MG63 (cell line): ENCODE measurements at regions not wholly inside any gene's neighbourhood (a gene's known extent, or its start where the extent isn't known, plus 50 kb on each side); places are given as distances from the start of the nearest gene placed in this dataset.
A peak's percentile ranks its signal among the peaks of the same experiment; 100 is the strongest.
"Not testable (repeated sequence)": the region's sequence is repeated elsewhere in the genome, so short reads cannot be mapped to it uniquely, and the experiment has no call there.

ENCODE experiments used
- DNase-seq: peaks from one replicate; pipeline ENCODE4 v3.0.0-alpha.2; 2020
- H3K27me3 ChIP-seq: fragments of 250-450 bp; sonication (Bioruptor Pico); 2 replicates; pipeline ENCODE4 v1.5.1; 2020; ENCODE audit warnings: mild to moderate bottlenecking, moderate library complexity
- H3K36me3 ChIP-seq: fragments of 250-450 bp; sonication (Bioruptor Pico); 2 replicates; pipeline ENCODE4 v1.5.1; 2020; ENCODE audit warnings: mild to moderate bottlenecking, moderate library complexity
- H3K4me3 ChIP-seq: fragments of 250-450 bp; sonication (Bioruptor Pico); 2 replicates; pipeline ENCODE4 v1.5.1; 2020; ENCODE audit warnings: mild to moderate bottlenecking, moderate library complexity
- H3K9me3 ChIP-seq: fragments of 250-450 bp; sonication (Bioruptor Pico); 2 replicates; pipeline ENCODE4 v1.5.1; 2020; ENCODE audit warnings: mild to moderate bottlenecking, moderate library complexity

DNA sequence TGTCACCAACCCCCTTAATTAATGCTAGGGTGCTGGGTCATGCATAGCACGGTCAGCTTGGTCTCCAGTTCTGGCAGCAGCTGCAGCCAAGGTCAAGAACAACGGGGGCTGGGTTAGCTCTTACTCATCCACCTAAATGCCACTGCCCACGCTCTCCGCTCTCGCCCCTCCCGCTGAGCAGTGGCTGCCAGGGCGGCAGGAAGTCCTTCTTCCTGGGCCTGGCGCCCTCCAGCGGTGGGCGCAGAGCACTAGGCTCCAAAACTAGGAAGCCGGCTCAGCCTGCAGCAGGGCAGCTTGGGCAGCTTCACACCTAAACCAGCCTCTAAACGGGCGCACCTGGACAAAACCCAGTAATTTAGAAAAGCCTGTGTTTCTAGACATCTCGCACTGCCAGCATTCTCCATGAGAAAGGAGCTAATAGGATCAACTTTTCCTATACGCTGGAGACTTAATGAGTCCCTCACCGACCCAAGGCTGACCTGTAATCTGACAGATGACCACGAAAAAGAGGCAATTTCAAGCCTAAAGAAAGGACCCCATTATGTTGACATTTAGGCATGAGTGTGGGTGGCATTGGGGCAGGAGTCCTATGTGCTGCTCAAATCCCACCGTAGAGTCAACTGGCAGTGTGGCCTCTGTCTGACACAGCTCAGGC is 78.4 kb upstream of the LRRN2 start:
- Histone ChIP-seq H3K27me3 (no peaks in the 10 kb centered on the region), H3K36me3 (no peaks in the 10 kb centered on the region), H3K4me3 (no peak overlapping the region), H3K9me3 (peaks cover 19% of the 10 kb centered on the region)
- peak; percentile 97 for DNase-seq

DNA sequence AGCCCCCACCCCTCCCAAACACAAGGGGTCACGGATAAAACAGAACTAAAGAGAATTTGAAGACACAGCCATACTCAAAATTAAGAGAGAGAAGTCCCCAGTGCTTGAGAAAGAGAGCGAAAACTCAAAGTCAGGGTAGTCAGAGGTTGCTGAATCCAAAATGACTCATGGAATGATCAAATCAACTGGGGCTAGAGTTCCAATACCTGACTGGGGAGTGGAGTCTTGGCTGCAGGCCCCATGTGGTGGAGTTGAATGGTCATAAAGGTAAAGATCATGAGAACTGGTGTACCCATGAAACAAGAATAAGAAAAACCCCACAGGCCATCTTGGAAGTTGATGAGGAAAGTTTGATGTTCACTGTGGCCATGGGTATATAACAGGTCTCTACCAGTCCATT is 84.5 kb upstream of the LRRN2 start:
- Histone ChIP-seq H3K9me3 (no peaks in the 10 kb centered on the region), H3K4me3 (no peak overlapping the region), H3K27me3 (no peaks in the 10 kb centered on the region), H3K36me3 (no peaks in the 10 kb centered on the region)
- DNase-seq = peak; percentile 45

DNA sequence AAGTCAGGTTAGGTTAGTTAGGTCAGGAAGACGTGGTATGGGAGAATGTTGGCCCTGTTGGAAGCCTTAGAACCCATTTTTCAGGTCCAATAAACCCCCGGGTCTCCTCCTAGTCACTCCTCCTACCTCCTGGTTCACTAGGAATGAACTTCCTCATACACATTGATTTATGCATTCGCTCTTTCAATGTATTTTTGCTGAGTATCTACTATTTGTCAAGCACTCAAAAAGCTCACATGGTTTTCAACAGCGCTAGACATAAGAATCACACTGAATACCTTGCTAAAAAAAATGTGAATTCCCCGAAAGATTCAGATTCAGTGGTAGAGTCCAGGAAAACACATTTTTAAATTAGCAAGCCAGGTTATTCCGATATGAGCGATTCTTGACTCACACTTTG is 85.8 kb upstream of the LRRN2 start:
- Histone ChIP-seq H3K27me3 (no peaks in the 10 kb centered on the region), H3K4me3 (no peak overlapping the region), H3K36me3 (no peaks in the 10 kb centered on the region), H3K9me3 (0 out of 2 replicates have a peak, but pooled peaks cover 2% of the 10 kb centered on the region)
- DNase-seq = no peak

DNA sequence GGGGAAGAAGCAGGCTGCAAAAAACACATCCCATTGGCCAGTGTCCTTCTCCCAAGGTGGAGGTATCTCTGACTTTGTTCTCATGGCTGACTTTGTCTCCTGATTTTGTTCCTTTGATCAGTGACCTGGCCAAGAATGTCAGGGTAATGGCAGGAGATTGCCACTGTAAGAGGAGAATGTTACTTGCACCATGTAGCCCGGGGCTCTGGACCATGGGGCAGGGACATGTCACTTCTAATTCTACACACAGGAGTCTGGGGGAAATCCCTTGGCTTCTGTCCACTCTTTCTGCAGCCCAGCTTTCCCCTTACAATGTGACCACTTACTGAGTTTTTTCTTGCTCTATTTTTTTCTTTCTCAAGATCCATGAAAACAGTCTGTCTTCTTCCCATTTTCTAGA is 87.7 kb upstream of the LRRN2 start:
- H3K36me3 ChIP-seq = no peaks in the 10 kb centered on the region
- H3K27me3 ChIP-seq = no peaks in the 10 kb centered on the region
- H3K4me3 ChIP-seq = no peak overlapping the region
- DNase-seq = no peak
- H3K9me3 ChIP-seq = 0 out of 2 replicates have a peak, but pooled peaks cover 2% of the 10 kb centered on the region

DNA sequence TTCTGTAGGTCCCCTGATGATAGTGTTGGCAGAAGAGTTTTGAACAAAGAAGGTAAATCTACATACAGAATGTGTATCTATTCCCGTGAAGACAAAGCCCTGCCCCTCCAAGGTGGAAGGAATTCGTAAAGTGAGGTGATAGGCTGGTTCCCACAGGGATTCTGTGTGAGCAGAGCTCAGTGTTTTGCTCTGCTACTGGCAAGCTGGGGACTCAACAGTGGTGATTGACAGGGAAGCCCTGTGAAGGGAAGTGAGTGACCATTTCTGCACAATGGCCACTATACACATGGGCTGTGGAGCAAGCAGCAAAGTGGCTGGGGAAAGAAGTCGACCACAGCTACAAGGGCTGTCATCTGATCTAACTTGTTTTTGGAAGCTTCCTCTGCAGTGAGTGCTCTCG is 90.0 kb upstream of the LRRN2 start:
- no peaks in the 10 kb centered on the region for H3K36me3 ChIP-seq

DNA sequence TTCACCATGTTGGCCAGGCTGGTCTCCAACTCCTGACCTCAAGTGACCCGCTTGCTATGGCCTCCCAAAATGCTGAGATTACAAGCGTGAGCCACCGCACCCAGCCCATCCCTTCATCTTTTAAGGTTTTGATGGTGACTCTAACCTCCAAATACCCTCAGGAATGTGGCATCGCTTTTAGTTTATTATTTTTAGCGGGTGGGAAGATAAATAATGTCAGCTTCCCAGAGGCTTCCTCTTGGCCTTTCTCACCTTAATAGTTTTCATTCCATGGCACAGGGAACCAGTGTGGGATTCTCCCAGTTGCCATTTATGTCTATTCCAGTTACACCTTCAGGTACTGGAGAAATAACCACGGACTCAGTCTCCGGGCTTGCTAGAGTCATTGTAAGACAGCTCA is 92.1 kb upstream of the LRRN2 start:
- peak; percentile 75 for DNase-seq
- H3K27me3 ChIP-seq = no peaks in the 10 kb centered on the region

More for the DNA sequence above, 90.0 kb upstream of the LRRN2 start:
- 0 out of 2 replicates have a peak, but pooled peaks cover 2% of the 10 kb centered on the region for H3K9me3 ChIP-seq
- DNase-seq = no peak
- H3K4me3 ChIP-seq = no peak overlapping the region
- H3K27me3 ChIP-seq = no peaks in the 10 kb centered on the region

DNA sequence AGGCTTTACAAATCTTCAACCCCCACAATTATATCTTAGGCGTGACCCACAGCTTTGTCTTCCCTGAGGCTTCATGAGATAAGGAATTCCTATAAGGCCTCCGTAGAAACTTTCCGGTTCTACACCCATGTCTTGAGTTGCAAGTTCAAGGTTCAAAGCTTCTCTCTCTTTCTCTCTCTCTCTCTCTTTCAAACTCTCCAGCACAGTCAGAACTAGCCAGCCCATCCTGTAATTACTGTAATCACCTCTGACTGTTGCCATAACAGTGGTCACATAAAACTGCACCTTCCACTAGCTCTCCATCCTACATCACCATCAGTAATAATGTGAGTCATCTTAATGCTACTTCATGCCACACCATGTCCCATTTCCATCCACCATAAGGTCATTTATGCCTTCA is 90.0 kb upstream of the NFASC start:
- no peak for DNase-seq
- H3K36me3 ChIP-seq = no peaks in the 10 kb centered on the region
- no peaks in the 10 kb centered on the region for H3K27me3 ChIP-seq
- H3K9me3 ChIP-seq = 0 out of 2 replicates have a peak, but pooled peaks cover 2% of the 10 kb centered on the region
- H3K4me3 ChIP-seq = no peak overlapping the region

More for the DNA sequence above, 92.1 kb upstream of the LRRN2 start:
- 0 out of 2 replicates have a peak, but pooled peaks cover 2% of the 10 kb centered on the region for H3K9me3 ChIP-seq
- no peak overlapping the region for H3K4me3 ChIP-seq
- H3K36me3 ChIP-seq = no peaks in the 10 kb centered on the region

DNA sequence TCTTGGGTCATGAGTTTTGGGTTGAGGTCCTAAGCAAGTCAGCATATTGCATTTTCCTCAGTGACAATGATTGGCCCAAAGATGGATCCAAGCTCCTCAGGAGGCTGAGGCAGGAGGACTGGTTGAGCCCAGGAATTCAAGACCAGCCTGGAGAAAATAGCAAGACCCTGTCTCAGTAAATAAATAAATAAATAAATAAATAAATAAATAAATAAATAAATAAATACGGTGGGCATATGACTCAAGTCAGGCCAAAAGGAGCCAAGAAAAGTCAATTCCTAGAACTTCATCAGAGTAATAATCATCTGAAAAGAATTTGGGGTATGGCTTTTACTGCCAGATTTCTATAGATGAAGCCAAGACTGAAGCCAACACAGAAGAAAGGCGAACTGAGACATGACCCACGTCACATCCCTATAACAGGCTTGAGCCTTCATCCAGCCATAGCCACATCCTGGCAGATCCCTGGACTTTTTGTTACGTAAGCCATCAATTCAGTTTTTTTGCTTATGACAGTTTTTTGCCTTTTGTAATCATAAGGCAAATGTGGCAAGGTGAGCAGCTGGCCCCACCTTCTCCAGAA is 88.5 kb upstream of the NFASC start:
- DNase-seq = peak; percentile 86
- H3K9me3 ChIP-seq = no peaks in the 10 kb centered on the region
- no peak overlapping the region for H3K4me3 ChIP-seq
- no peaks in the 10 kb centered on the region for H3K36me3 ChIP-seq
- H3K27me3 ChIP-seq = no peaks in the 10 kb centered on the region

DNA sequence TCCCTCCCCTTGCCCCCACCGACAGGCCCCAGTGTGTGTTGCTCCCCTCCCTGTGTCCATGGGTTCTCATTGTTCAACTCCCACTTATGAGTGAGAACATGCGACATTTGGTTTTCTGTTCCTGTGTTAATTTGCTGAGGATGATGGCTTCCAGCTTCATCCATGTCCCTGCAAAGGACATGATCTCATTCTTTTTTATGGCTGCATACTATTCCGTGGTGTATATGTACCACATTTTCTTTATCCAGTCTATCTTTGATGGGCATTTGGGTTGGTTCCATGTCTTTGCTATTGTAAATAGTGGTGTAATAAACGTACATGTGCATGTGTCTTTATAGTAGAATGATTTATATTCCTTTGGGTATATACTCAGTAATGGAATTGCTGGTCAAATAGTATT is 85.6 kb upstream of the NFASC start:
- not testable (repeated sequence) for H3K9me3 ChIP-seq, H3K27me3 ChIP-seq, H3K36me3 ChIP-seq, H3K4me3 ChIP-seq, DNase-seq

DNA sequence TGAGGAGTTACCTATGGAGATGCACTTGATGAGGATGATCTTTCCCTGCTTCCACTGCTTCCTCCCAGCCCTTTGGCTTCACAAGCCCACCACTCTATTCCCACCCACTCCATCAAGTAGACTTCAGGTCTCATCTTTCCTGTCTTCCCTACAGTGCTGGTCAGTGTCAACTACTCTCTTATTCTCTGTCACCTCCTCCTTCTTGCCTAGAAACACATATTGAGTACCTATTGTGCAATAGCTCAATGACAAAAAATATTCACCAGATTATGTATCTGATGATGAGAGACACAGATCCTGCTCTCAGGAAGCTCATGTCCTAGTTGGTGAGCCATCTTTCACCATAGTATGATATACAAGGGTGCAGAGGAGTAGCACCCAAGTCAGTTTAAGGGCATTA is 82.2 kb upstream of the NFASC start:
- Histone ChIP-seq H3K4me3 (no peak overlapping the region), H3K9me3 (no peaks in the 10 kb centered on the region), H3K27me3 (no peaks in the 10 kb centered on the region; the same call in 1 of the 2 replicates), H3K36me3 (no peaks in the 10 kb centered on the region)
- no peak for DNase-seq

DNA sequence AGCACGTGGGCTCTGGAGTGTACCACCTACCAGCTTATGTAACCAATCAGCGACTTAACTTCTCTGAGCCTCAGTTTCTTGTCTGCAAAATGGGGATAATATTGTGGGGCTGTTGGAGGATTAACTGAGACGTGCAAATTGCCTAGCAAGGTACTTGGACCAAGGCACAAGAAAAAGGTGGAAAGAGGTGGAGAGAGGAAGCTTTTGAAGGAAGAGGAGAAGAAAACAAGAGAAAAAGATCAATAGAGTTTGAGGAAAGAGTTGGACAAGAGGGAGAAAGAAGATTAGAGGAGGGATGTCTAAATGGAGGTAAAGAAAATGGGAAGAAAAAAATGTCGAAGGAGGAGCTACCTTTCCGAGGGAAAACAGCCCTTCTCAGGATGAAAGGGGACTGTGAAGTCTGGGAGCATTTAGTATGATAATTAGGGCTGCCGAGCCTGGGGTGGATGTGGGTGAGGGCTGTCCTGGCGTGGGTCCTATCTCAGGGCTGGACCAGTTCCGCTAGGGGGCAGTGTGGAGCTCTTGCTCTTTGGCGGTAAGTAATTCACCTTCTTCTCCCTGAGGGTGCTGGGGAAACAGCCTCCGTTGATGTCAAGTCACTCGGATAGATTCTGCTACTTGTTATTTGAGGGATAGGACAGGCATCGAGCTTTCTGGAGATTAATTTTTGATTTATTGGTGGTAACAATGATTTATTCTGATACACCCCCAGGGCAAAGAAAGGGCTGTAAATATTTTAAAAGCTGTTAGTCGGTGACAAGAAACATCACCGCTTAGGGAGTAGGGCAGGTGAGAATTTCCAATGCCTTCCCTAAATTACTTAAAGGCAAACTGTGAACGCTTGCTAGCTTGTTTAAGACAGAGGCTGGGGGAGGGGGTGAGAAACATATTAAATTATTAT is 79.0 kb upstream of the NFASC start:
- no peaks in the 10 kb centered on the region for H3K36me3 ChIP-seq
- H3K27me3 ChIP-seq = no peaks in the 10 kb centered on the region; the same call in 1 of the 2 replicates
- DNase-seq = peak; percentile 59
- no peak overlapping the region for H3K4me3 ChIP-seq
- no peaks in the 10 kb centered on the region for H3K9me3 ChIP-seq

DNA sequence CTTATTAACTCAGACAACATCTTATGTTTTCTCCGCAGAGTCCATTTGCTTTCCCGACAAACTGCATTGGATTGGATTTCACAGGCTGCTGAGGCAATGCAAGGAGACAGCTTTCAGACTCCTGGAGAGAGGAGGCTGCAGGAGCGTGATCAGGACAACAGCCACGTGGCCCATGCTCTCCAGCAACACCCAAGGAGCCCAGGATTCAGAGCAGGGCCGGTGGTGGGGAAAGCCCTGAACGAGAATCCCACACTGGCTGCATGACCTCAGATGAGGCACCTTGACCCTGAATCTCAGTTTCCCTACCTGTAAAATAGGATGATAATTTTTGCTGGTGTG is 78.3 kb upstream of the NFASC start:
- no peak for DNase-seq

DNA sequence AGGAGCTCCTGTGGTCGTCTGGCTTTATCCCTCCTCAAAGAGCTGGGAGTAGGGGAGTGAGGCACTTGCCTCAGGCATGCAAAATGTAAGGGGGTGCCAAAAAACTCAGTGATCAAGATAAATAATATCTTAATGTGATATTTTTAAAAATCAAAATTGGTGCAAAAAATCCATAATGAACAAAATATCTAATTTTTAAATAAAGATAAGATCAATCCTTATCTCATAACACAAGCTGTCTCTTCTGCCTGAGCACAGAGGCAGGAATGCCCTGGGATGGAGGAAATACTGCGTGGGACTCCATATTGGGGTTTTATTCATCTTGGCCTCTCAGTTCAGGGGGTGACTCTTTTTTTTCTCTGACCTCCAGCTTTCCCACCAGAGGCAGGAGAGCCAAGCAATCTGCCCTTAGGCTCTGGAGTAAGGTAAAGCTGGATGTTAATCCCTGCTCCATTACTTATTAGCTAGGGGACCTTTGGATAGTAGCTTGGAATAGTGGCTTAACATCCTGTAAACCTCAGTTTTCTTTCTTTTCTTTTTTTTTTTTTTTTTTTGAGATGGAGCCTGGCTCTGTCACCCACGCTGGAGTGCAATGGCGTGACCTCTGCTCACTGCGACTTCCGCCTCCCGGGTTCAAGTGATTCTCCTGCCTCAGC is 77.3 kb upstream of the NFASC start:
- H3K27me3 ChIP-seq = no peaks in the 10 kb centered on the region; the same call in 1 of the 2 replicates
- no peak overlapping the region for H3K4me3 ChIP-seq

More for the DNA sequence above, 78.3 kb upstream of the NFASC start:
- no peaks in the 10 kb centered on the region; the same call in 1 of the 2 replicates for H3K27me3 ChIP-seq
- H3K9me3 ChIP-seq = no peaks in the 10 kb centered on the region
- no peak overlapping the region for H3K4me3 ChIP-seq
- no peaks in the 10 kb centered on the region for H3K36me3 ChIP-seq

DNA sequence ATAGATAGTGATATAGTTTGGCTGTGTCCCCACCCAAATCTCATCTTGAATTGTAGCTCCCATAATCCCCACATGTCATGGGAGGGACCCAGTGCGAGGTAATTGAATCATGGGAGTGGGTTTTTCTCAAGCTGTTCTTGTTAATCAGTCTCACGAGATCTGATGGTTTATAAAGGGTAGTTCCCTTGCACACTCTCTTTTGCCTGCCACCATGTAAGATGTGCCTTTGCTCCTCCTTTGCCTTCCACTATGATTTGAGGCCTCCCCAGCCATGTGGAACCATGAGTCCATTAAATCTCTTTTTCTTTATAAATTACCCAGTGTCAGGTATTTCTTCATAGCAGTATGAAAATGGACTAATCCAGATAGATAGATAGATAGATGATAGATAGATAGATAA is 73.8 kb upstream of the NFASC start:
- not testable (repeated sequence) for DNase-seq, H3K9me3 ChIP-seq, H3K27me3 ChIP-seq, H3K36me3 ChIP-seq, H3K4me3 ChIP-seq

More for the DNA sequence above, 77.3 kb upstream of the NFASC start:
- no peak for DNase-seq
- Histone ChIP-seq H3K36me3 (no peaks in the 10 kb centered on the region), H3K9me3 (no peaks in the 10 kb centered on the region)

DNA sequence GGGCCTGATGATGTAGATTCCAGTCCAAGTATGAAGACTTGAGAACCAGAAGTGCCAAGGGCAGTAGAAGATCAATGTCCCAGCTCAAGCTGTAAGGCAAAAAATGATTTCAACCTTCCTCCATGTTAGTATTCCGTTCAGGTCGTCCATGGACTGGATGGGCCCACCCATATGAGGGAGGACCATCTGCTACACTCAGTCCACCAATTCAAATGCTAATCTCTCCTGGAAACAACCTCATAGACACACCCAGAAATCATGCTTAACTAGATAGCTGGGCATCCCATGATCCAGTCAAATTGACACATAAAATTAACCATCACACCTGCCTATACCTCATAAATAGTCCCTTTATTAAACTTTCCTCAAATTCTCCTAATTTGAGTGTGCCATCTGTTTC is 73.3 kb upstream of the NFASC start:
- no peak for DNase-seq
- no peaks in the 10 kb centered on the region for H3K36me3 ChIP-seq
- no peaks in the 10 kb centered on the region; the same call in none of the 2 replicates for H3K27me3 ChIP-seq
- no peak overlapping the region for H3K4me3 ChIP-seq
- H3K9me3 ChIP-seq = no peaks in the 10 kb centered on the region

DNA sequence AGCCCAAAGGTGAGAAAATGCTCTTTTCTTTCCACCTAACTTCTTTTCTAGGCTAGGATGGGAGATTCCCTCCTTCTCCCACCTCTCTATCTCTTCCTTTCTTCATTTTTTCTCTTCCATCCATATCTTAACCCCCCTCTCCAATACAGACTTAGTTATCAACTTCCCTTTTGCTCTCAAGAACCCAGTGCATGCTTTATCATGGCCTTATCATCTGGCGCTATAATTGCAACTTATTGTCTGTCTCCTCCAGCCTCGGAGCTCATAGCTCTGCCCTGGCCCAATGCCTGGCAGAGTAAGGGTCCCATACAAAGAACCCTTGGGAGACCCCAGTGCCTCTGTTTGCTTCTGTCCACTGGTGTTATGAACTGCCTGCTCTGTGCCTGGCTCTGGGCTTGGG is 71.0 kb upstream of the NFASC start:
- Histone ChIP-seq H3K27me3 (no peaks in the 10 kb centered on the region; the same call in 1 of the 2 replicates), H3K36me3 (no peaks in the 10 kb centered on the region), H3K9me3 (no peaks in the 10 kb centered on the region), H3K4me3 (no peak overlapping the region)
- DNase-seq = no peak

DNA sequence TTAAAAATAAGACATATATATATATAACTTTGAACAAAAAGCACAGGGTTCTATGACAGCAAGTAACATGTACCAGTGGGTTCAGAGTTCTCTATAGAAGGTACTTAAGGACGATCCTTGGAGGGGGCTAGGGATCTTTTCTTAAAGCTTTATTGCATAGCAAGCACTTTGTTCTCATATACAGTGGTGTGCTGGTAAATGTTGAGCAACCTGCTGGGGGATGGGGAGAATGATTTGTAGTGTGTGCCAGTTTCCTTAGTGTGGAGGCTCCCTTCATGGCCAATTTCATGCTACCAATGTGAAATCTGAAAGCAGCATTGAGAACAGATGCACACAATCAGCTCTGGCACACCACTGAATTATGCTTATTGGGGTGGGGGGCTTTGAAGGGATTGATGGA is 69.5 kb upstream of the NFASC start:
- Histone ChIP-seq H3K4me3 (no peak overlapping the region), H3K9me3 (no peaks in the 10 kb centered on the region), H3K27me3 (no peaks in the 10 kb centered on the region; the same call in 1 of the 2 replicates), H3K36me3 (no peaks in the 10 kb centered on the region)
- DNase-seq = no peak
